Cardiac muscle cell (in vitro differentiated cells and primary cell): ENCODE measurements at regions not wholly inside any gene's neighbourhood (a gene's known extent, or its start where the extent isn't known, plus 50 kb on each side); places are given as distances from the start of the nearest gene placed in this dataset.
"Not testable (repeated sequence)": the region's sequence is repeated elsewhere in the genome, so short reads cannot be mapped to it uniquely, and the experiment has no call there.

Source experiments
- DNase-seq, 2 donors: peaks; one replicate each; pipeline versions ENCODE4 v3.0.0 to v3.0.0-alpha.2; 2010 to 2017; ENCODE audit warnings: low read depth in 1 of 2, low spot score in 1 of 2
- H3K27ac ChIP-seq: fragments of 200-600 bp; sonication (generic); 2 replicates; pipeline ENCODE4 v1.5.1; 2016
- H3K27me3 ChIP-seq: fragments of 200-600 bp; sonication (generic); 2 replicates; pipeline ENCODE4 v1.6.0; 2016; ENCODE audit warnings: control low read depth
- H3K36me3 ChIP-seq: fragments of 200-600 bp; sonication (generic); 2 replicates; pipeline ENCODE4 v1.5.1; 2016; ENCODE audit warnings: control low read depth
- H3K4me1 ChIP-seq: fragments of 200-600 bp; sonication (generic); 2 replicates; pipeline ENCODE4 v1.8.1; 2017; ENCODE audit warnings: low read depth, mild to moderate bottlenecking, mixed run types
- H3K4me3 ChIP-seq: fragments of 200-600 bp; sonication (generic); 2 replicates; pipeline ENCODE4 v1.5.1; 2016; ENCODE audit warnings: mild to moderate bottlenecking
- H3K9me3 ChIP-seq: fragments of 200-600 bp; sonication (generic); 2 replicates; pipeline ENCODE4 v1.5.1; 2017; ENCODE audit warnings: low read depth, mild to moderate bottlenecking, control low read depth
- TF ChIP-seq, protein P1 (sequence below): IDR thresholded peaks from 2 replicates; pipeline ENCODE4 v1.5.1; 2012; ENCODE audit warnings: low read depth, mild to moderate bottlenecking, low read length

DNA sequence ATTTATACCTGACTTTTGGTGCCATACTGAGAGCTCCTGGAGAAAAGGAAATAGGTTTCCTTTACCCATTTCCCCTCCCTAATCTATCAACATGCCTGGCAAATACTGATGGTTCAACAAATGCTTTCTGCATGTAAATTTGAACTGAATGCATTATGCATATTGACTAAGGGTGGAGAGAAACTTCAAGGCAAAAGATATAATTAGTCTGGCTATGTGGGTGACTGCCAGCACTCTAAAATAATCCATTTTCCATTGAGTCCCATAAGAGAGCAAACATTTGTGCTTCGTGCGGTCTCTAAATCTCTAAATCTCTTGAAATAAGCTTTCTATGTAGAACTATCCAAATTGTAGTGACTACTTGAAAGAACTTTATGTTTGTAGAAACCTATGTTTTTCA lies 451.3 kb upstream of the LMCD1 start:
- no peaks in the 10 kb centered on the region for H3K36me3 ChIP-seq
- DNase-seq: no peak
- H3K9me3 ChIP-seq: no peaks in the 10 kb centered on the region
- no peak overlapping the region for H3K4me3 ChIP-seq
- H3K4me1 ChIP-seq: no peaks in the 10 kb centered on the region
- H3K27ac ChIP-seq: no peak overlapping the region
- H3K27me3 ChIP-seq: no peaks in the 10 kb centered on the region
- TF ChIP-seq, protein P1, sequence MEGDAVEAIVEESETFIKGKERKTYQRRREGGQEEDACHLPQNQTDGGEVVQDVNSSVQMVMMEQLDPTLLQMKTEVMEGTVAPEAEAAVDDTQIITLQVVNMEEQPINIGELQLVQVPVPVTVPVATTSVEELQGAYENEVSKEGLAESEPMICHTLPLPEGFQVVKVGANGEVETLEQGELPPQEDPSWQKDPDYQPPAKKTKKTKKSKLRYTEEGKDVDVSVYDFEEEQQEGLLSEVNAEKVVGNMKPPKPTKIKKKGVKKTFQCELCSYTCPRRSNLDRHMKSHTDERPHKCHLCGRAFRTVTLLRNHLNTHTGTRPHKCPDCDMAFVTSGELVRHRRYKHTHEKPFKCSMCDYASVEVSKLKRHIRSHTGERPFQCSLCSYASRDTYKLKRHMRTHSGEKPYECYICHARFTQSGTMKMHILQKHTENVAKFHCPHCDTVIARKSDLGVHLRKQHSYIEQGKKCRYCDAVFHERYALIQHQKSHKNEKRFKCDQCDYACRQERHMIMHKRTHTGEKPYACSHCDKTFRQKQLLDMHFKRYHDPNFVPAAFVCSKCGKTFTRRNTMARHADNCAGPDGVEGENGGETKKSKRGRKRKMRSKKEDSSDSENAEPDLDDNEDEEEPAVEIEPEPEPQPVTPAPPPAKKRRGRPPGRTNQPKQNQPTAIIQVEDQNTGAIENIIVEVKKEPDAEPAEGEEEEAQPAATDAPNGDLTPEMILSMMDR: no peak

DNA sequence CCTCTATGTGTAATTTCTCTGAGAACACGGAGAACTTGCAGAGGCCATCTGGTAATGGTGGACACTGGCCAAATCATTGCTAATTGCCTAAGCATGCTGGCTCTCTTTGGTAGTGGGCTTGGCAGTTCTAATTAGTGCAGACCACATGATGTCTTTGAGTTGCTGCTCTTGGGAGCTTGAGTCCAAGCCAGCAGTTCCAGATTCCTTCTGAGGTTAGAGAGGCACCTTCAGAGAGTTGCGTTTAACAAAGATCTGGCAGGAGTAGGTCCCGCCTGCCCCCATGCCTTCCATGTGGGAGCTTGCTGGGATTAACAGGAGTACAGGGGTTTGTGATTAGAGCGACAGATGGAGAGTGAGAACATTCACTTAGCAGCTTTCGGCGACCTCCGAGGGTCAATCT lies 449.0 kb upstream of the LMCD1 start:
- H3K9me3 ChIP-seq: no peaks in the 10 kb centered on the region
- TF ChIP-seq, protein P1: no peak
- no peak overlapping the region for H3K27ac ChIP-seq
- H3K27me3 ChIP-seq: no peaks in the 10 kb centered on the region
- no peaks in the 10 kb centered on the region for H3K36me3 ChIP-seq
- no peaks in the 10 kb centered on the region for H3K4me1 ChIP-seq
- H3K4me3 ChIP-seq: no peak overlapping the region
- peak in 1 of 2 donors; percentile 17 for DNase-seq

DNA sequence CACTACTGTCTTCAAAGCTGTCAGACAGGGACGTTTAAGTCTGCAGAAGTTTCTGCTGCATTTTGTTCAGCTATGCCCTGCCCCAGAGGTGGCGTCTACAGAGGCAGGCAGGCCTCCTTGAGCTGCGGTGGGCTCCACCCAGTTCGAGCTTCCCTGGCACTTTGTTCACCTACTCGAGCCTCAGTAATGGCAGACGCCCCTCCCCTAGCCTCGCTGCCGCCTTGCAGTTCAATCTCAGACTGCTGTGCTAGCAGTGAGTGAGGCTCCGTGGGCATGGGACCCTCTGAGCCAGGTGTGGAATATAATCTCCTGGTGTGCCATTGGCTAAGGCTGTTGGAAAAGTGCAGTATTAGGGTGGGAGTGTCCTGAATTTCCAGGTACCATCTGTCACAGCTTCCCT lies 433.5 kb upstream of the LMCD1 start:
- not testable (repeated sequence) for H3K4me1 ChIP-seq, H3K27me3 ChIP-seq, H3K27ac ChIP-seq, DNase-seq, H3K36me3 ChIP-seq, H3K9me3 ChIP-seq, H3K4me3 ChIP-seq

DNA sequence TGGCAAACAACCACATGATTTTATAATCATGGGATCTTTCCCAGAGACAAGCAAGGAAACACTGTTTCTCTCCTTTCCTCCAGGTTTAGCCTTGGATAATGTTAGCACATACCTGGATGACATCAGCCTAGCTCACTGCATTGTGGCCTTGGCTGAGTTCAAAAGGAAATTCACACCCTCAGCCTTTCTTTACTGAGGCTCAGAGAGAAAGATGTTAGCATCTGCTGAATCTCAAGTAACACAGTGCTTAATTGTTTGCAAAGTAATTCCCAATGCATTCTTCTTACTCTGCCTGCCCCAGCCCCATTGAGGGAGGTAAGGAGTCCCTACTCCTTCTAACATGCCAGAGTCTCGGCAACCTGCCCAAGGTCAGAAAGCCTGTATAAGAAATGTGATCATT lies 432.2 kb upstream of the LMCD1 start:
- Histone ChIP-seq H3K4me3 (no peak overlapping the region), H3K9me3 (no peaks in the 10 kb centered on the region), H3K27me3 (no peaks in the 10 kb centered on the region), H3K27ac (no peak overlapping the region), H3K4me1 (no peaks in the 10 kb centered on the region), H3K36me3 (no peaks in the 10 kb centered on the region)
- TF ChIP-seq, protein P1: no peak
- no peak for DNase-seq

DNA sequence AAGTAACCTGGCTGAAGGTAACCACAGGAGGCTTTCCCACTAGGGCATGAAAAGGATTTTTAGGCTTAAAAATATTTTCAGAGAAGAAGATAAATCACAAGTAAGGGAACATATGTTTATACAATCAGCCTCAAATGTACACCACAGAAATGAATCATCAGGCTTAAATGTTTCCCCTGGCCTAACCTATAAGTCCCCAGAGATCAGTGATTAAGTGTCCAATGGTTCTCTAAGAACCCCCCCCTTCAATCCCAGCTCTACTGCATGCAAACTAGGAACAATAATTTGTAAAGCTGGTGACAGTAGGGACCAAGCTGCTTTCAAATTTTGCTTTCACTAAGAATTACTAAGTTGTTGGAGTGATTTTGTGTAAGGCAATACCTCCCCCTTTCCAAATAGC lies 431.6 kb upstream of the LMCD1 start:
- Histone ChIP-seq H3K27ac (no peak overlapping the region), H3K27me3 (no peaks in the 10 kb centered on the region), H3K9me3 (no peaks in the 10 kb centered on the region), H3K4me3 (no peak overlapping the region), H3K4me1 (no peaks in the 10 kb centered on the region), H3K36me3 (no peaks in the 10 kb centered on the region)
- TF ChIP-seq, protein P1: no peak
- DNase-seq: peak in 1 of 2 donors; percentile 6

DNA sequence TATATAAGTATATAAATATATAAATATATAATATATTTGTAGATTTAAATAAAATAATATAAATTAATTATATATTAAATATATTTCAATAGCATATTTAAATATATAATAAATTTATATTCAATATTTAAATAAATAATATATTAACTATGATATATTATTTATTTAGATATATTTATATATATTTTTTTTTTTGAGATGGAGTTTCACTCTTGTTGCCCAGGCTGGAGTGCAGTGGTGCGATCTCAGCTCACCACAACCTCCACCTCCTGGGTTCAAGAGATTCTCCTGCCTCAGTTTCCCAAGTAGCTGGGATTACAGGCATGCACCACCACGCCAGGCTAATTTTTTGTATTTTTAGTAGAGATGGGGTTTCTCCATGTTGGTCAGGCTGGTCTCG lies 426.9 kb upstream of the LMCD1 start:
- H3K9me3 ChIP-seq, DNase-seq, H3K4me1 ChIP-seq, H3K27me3 ChIP-seq, H3K36me3 ChIP-seq, H3K4me3 ChIP-seq, H3K27ac ChIP-seq: not testable (repeated sequence)

DNA sequence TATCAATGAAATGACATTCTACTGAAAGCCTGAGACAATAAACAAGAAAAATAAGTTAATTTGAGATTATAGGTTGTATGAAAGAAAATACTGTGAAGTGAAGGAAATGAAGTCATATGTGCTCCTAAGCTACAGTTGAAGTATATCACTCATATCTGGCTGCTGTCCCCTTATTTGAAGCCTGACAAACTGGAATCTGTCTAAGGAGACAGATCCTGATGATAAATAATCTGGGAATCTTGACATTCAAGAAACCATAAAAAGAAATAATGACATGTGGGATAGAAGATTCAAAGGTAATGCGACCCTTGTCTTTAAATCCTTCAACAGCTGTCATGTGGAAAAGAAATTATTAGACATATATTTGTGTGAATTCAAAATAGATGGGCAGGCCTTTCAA lies 424.5 kb upstream of the LMCD1 start:
- H3K36me3 ChIP-seq: no peaks in the 10 kb centered on the region
- H3K27me3 ChIP-seq: no peaks in the 10 kb centered on the region
- DNase-seq: no peak
- H3K9me3 ChIP-seq: no peaks in the 10 kb centered on the region
- no peak overlapping the region for H3K27ac ChIP-seq
- TF ChIP-seq, protein P1: no peak
- no peak overlapping the region for H3K4me3 ChIP-seq
- H3K4me1 ChIP-seq: no peaks in the 10 kb centered on the region
